ENCODE measurements at regions not wholly inside any gene's neighbourhood (a gene's known extent, or its start where the extent isn't known, plus 50 kb on each side); places are given as distances from the start of the nearest gene placed in this dataset.

DNA sequence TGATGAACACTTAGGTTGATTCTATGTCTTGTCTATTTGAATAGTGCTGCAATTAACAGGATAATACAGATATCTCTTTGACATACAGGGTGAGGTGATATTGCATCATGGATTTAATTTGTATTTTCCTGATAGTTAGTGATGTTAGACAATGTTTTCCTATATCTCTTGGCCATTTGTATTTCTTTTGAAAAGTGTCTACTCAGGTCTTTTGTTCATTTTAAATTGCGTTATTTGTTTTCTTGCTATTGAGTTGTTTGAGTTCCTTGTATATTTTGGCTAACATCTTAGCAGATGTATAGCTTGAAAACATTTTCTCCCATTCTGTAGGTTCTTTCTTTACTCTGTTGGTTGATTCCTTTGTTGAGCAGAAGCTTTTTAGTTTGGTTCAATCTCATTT lies 460.6 kb downstream of the CCDC91 start:
- Histone ChIP-seq H3K27me3 (replicated peaks; ENCODE audit: insufficient read depth, low read depth, low read length, poor library complexity) (no peaks in the 10 kb centered on the region), H3K9me3 (ENCODE audit: low read depth, low read length, poor library complexity, severe bottlenecking) (no peaks in the 10 kb centered on the region), H3K36me3 (ENCODE audit: insufficient read depth, low read length, poor library complexity, severe bottlenecking) (no peaks in the 10 kb centered on the region), H3K4me1 (ENCODE audit: insufficient read depth, low read length, poor library complexity, severe bottlenecking) (no peaks in the 10 kb centered on the region), H3K27ac (ENCODE audit: low read depth, low read length, poor library complexity, severe bottlenecking) (no peak overlapping the region), H3K4me3 (ENCODE audit: low read depth, low read length, poor library complexity, severe bottlenecking) (no peak overlapping the region)
- intact Hi-C loops (cut with micrococcal nuclease; ENCODE audit: unreplicated experiment) = no loop called here
- DNase-seq (ENCODE audit: low spot score) = no peak
- no TSS peak for BruUV-seq (replicated peaks)
- CTCF ChIA-PET = no interaction called here
- POLR2A ChIA-PET (ENCODE audit: low non-redundant PET) = no interaction called here
- TF ChIP-seq, protein P1, sequence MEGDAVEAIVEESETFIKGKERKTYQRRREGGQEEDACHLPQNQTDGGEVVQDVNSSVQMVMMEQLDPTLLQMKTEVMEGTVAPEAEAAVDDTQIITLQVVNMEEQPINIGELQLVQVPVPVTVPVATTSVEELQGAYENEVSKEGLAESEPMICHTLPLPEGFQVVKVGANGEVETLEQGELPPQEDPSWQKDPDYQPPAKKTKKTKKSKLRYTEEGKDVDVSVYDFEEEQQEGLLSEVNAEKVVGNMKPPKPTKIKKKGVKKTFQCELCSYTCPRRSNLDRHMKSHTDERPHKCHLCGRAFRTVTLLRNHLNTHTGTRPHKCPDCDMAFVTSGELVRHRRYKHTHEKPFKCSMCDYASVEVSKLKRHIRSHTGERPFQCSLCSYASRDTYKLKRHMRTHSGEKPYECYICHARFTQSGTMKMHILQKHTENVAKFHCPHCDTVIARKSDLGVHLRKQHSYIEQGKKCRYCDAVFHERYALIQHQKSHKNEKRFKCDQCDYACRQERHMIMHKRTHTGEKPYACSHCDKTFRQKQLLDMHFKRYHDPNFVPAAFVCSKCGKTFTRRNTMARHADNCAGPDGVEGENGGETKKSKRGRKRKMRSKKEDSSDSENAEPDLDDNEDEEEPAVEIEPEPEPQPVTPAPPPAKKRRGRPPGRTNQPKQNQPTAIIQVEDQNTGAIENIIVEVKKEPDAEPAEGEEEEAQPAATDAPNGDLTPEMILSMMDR (conservative IDR thresholded peaks at IDR 0.05; ENCODE audit: low read depth, low read length) = no peak
- no peak for TF ChIP-seq EZH2 (IDR thresholded peaks at IDR 0.05; ENCODE audit: borderline replicate concordance, low read depth, low read length, poor library complexity, severe bottlenecking)

DNA sequence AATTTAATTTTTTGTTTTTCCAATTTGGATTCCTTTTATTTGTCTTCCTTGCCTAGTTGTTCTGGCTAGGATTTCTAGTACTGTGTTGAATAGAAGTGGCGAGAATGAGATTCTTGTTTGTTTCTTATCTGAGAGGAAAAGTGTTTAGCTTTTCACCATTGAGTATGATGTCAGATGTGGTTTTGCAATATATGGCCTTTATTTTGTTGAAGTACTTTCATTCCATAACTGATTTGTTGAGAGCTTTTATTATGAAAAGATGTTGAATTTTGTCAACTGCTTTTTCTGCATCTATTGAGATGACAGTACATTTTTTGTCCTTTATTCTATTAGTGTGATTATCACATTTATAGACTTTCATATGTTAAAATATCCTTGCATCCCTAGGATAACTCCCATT lies 462.0 kb downstream of the CCDC91 start:
- H3K36me3 ChIP-seq (ENCODE audit: insufficient read depth, low read length, poor library complexity, severe bottlenecking) = no peaks in the 10 kb centered on the region
- ChIA-PET POLR2A (ENCODE audit: low non-redundant PET) (no interaction called here), CTCF (no interaction called here)
- H3K9me3 ChIP-seq (ENCODE audit: low read depth, low read length, poor library complexity, severe bottlenecking) = no peaks in the 10 kb centered on the region
- no TSS peak for BruUV-seq (replicated peaks)
- TF ChIP-seq, protein P1 (conservative IDR thresholded peaks at IDR 0.05; ENCODE audit: low read depth, low read length) = no peak
- no peak for TF ChIP-seq EZH2 (IDR thresholded peaks at IDR 0.05; ENCODE audit: borderline replicate concordance, low read depth, low read length, poor library complexity, severe bottlenecking)
- no peak overlapping the region for H3K27ac ChIP-seq (ENCODE audit: low read depth, low read length, poor library complexity, severe bottlenecking)
- H3K27me3 ChIP-seq (replicated peaks; ENCODE audit: insufficient read depth, low read depth, low read length, poor library complexity) = no peaks in the 10 kb centered on the region
- intact Hi-C loops (cut with micrococcal nuclease; ENCODE audit: unreplicated experiment) = no loop called here
- H3K4me3 ChIP-seq (ENCODE audit: low read depth, low read length, poor library complexity, severe bottlenecking) = no peak overlapping the region
- no peaks in the 10 kb centered on the region for H3K4me1 ChIP-seq (ENCODE audit: insufficient read depth, low read length, poor library complexity, severe bottlenecking)
- DNase-seq (ENCODE audit: low spot score) = no peak

DNA sequence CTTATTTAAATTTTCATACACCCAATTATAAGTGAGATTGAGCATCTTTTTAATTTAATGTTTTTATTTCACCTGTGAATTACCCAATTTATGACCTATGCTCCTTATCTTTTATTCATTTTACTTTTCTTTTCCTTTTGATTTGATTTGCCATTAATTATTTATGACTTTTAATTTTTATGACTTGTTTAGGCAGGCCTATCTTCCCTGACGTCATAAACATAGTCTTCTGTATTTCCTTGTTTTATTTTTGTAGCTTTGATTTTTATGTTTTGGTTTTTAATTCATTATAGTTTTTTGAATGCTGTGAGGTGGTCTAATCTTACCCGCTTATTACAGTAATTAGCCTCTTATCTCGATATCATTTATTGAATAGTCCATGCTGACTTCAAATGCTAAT lies 467.1 kb upstream of the FAR2 start:
- TF ChIP-seq, protein P1 (conservative IDR thresholded peaks at IDR 0.05; ENCODE audit: low read depth, low read length) = no peak
- TF ChIP-seq EZH2 (IDR thresholded peaks at IDR 0.05; ENCODE audit: borderline replicate concordance, low read depth, low read length, poor library complexity, severe bottlenecking) = no peak
- Histone ChIP-seq H3K4me3 (ENCODE audit: low read depth, low read length, poor library complexity, severe bottlenecking) (no peak overlapping the region), H3K9me3 (ENCODE audit: low read depth, low read length, poor library complexity, severe bottlenecking) (no peaks in the 10 kb centered on the region), H3K27ac (ENCODE audit: low read depth, low read length, poor library complexity, severe bottlenecking) (no peak overlapping the region), H3K4me1 (ENCODE audit: insufficient read depth, low read length, poor library complexity, severe bottlenecking) (no peaks in the 10 kb centered on the region), H3K27me3 (replicated peaks; ENCODE audit: insufficient read depth, low read depth, low read length, poor library complexity) (no peaks in the 10 kb centered on the region), H3K36me3 (ENCODE audit: insufficient read depth, low read length, poor library complexity, severe bottlenecking) (no peaks in the 10 kb centered on the region)
- ChIA-PET POLR2A (ENCODE audit: low non-redundant PET) (no interaction called here), CTCF (no interaction called here)
- no peak for DNase-seq (ENCODE audit: low spot score)
- BruUV-seq (replicated peaks) = no TSS peak
- intact Hi-C loops (cut with micrococcal nuclease; ENCODE audit: unreplicated experiment) = no loop called here
